GM21360 (cell line): ENCODE measurements at regions not wholly inside any gene's neighbourhood (a gene's known extent, or its start where the extent isn't known, plus 50 kb on each side); places are given as distances from the start of the nearest gene placed in this dataset.

Source experiments
- ATAC-seq: cut with Tn5 transposase; IDR thresholded peaks from one replicate; pipeline ENCODE4 v1.9.1; 2021; ENCODE audit warnings: mild to moderate bottlenecking, moderate library complexity; ENCODE audit not compliant: unreplicated experiment

- ATAC-seq: no peak
Observed at GRCh38 chr6:90819483-90819882, 232.6 kb upstream of the MAP3K7 start.

GRCh38 chr6:90818163-90818562 lies 231.3 kb upstream of the MAP3K7 start:
- ATAC-seq: no peak

- ATAC-seq: no peak
Observed at GRCh38 chr6:90816764-90817163, 229.9 kb upstream of the MAP3K7 start.

DNA sequence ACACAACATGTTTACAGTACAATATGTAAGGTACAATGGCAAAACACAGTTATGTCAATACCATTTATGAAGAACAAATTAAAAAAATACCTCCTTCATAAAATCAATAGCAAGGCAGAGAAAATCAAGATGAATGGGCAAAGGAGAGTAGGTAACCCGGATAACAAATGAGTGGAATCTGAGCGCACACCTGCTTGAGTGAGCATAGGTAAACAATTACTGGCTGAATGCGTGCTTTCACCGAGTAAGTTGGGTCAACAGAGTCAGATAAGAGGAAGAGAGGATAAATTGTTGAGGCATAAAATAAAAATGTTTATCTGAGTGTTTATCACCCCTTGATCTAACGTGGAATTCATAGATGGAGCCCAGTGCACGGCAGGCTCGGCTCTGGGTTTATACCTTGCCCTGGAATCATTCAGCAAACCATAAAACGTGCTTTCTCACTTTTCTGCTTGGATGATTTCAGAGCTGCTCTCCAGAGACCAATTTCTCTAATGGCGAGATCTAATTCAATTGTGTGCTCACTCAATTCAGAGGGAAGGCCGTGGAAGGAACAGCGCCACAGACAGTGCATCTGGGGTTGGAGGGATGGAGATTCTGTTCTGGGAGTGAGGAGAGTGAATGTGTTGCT lies 224.8 kb upstream of the MAP3K7 start:
- no peak for ATAC-seq

GRCh38 chr6:90809035-90809434 lies 222.2 kb upstream of the MAP3K7 start:
- ATAC-seq: no peak

GRCh38 chr6:90807791-90808701 lies 221.2 kb upstream of the MAP3K7 start:
- no peak for ATAC-seq

DNA sequence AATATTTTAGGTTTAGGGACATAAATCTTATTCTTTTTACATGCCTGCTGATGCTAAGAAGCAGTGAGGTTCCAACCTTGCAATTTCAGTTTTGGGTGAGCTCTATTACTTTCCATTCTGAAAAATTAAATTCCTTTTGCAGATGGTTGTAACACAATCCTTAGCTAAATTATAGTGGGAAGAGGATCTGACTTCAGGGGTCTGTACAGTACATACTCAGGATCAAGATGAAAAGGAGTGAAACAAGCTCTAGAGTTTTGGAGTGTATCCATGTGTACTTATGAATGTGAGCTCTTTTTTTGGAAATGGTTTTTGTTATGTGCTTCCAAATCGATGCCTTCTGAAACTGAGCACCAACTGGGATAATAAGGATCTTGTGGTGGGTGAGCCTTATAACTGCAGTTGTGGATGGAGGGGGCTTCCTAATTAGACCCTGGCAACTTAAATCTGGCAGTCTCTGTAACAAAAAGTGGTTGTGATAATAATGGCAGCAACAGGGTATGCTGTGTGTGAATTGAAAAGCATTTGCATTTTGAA lies 218.8 kb upstream of the MAP3K7 start:
- ATAC-seq: no peak

DNA sequence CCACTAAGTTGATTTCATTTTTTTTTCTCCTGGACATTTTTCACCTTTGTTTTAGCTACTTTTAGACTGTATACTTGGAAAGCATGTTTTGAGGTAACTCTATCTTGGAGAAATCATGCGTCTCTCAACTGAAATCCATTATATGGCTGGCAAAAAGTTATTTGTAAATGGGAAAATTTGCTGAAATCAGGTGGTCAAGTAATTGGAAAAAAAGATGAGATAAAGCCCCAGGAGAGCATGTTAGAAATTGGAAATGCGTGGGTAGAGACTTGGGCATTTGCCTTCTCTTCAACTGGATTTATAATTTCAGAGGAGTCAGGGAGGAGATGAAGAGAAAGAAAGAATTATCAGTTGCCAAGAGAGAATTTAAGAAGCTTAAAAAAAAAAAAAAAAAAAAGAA lies 217.1 kb upstream of the MAP3K7 start:
- no peak for ATAC-seq

GRCh38 chr6:90795078-90795477 lies 208.2 kb upstream of the MAP3K7 start:
- no peak for ATAC-seq

DNA sequence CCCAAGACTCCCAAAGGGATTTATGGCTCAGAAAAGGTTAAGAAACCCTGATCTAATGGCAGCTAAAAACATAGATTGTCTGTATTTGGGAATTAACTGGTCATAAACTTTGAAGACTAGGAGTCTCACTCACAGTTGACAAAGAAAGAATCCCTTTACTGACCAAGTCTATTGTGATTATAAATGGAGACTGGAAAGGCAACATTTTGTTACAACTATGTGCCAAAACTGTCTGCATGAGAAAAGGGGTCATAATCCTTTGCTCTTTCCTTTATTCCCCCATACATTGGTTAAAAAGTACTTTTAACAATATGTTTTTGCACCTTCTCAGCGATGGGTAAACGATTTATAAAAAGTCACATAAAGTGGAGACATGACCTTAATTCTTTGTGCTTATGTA lies 206.9 kb upstream of the MAP3K7 start:
- no peak for ATAC-seq

- ATAC-seq: no peak
Observed at GRCh38 chr6:90790696-90791095, 203.8 kb upstream of the MAP3K7 start.

DNA sequence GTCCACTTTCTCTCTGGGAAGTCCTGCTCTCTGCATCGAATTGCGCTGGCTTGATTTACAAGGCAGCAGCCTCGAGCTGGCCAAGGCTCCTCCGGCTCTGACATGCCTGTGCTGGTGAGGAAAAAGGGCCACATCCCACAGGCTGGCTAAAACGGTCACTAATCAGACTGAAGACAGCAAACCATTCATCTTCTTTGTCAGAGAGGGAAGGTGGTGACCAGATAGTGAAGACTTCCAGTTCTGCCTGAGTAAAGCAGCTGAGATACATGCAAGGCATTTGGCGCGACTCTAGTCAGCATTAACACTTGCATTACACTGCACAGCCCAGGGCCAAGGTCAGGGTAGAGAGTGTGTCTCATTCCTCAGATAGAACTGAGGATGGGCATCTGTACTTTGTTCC lies 203.2 kb upstream of the MAP3K7 start:
- ATAC-seq: no peak

GRCh38 chr6:90788781-90789180 lies 201.9 kb upstream of the MAP3K7 start:
- ATAC-seq: no peak

GRCh38 chr6:90787446-90787845 lies 200.6 kb upstream of the MAP3K7 start:
- no peak for ATAC-seq

DNA sequence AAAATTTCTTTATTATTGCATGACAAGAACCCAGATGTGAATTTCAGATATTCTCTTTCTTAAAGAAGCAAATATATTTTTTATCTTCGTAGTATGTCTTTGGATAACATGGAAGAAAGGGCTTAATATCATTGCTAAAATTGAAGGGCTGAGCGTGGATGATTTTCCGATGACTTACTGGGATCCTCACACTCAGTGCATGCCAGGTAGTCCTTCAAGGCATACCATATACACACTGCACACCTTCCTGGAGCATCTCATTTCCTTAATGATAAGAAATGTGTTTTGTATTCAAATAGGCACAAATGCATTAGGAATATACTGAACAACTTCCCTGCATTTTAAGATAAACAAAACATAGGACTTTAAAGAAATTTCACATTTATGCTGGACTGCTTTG lies 193.9 kb upstream of the MAP3K7 start:
- ATAC-seq: no peak

GRCh38 chr6:90780141-90780540 lies 193.3 kb upstream of the MAP3K7 start:
- ATAC-seq: no peak

DNA sequence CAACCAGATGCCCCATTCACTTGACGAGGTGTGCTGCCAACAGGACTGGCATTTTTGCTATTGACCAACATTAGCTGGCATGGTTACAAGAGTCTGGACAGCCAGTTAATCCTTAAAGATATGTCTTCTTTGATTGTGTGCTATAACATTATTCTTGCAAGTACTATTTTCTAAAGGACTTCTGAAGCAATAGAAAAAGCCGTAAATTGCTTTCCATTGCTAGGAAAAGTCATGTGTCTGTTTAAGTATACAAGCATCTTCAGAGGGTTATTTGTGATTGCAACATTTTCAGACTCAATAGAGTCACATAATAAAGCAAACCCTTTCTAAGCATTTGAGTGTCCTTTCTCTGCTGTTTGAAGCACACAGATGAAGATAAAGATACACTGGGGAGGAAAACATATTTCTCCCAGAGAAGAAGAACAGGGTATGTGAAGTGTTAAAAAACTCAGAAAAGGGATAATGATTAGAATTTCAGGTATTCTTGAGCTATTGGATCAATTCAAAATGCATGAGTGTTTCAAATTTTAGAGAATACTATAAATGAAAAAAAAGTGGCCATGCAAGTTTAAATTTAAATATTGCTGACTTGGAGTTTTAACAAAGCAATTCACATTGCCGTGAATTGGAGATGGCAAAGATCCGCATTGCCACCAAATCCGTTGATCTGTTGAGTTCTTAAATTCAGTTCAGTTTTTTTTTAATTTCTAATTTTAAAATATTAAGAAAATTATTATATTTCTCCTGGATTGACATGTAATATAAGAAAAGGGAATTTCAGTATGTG lies 191.7 kb upstream of the MAP3K7 start:
- ATAC-seq: no peak

DNA sequence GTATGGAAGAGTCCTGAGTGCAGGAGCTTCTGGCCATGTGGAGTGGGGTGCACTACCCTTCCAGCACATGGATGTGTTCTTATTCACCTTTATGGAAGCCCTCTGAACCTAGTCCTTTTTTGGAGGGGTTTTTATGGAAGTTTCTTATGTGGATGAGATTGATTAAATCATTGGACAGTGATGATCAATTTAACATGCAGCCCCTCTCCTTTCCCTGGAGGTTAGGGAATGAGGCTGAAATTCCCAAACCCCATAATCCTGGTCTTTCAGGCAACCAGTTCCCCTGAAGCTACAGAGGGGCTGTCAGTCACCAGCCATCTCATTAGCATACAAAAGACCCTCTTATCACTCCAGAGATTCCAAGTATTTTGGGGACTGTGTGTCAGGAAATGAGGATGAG lies 183.9 kb upstream of the MAP3K7 start:
- no peak for ATAC-seq

DNA sequence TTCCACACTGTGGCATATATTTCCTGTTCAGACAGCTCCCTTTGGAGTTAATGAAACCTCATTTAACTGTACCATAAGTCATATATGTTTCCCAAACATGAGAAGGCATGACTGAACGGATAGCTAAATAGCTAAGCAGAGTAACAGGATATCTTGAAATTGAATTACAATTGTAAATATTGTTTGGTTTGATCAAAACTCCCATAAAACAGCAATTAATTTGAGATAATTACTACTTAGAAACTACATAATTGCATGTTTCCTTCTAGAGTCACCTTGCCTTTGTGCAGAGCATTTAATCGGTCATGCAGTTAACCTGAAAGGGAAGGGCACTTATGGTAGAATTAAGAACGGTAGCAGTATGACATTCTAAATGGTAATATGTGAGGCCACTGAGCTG lies 179.0 kb upstream of the MAP3K7 start:
- no peak for ATAC-seq

GRCh38 chr6:90765491-90765890 lies 178.6 kb upstream of the MAP3K7 start:
- ATAC-seq: no peak

GRCh38 chr6:90764001-90764400 lies 177.1 kb upstream of the MAP3K7 start:
- no peak for ATAC-seq
